Stimulated activated CD4-positive, alpha-beta T cell treated with anti-CD3 and anti-CD28 coated beads, TNF-alpha, amount 100 ng/mL, for 24 hours (primary cell): ENCODE measurements at regions not wholly inside any gene's neighbourhood (a gene's known extent, or its start where the extent isn't known, plus 50 kb on each side); places are given as distances from the start of the nearest gene placed in this dataset.
"Not testable (repeated sequence)": the region's sequence is repeated elsewhere in the genome, so short reads cannot be mapped to it uniquely, and the experiment has no call there.

Experiments used
- DNase-seq, 3 experiments: peaks; one replicate each; pipeline ENCODE4 v3.0.0-alpha.2; 2020; ENCODE audit warnings: low read depth in 3 of 3

GRCh38 chr17:6373599-6373998 lies 61.3 kb downstream of the AIPL1 start:
- DNase-seq = not testable (repeated sequence)

GRCh38 chr17:6366221-6366666 lies 68.7 kb downstream of the AIPL1 start:
- no peak for DNase-seq

- DNase-seq = no peak
These were observed 69.5 kb downstream of the AIPL1 start for GRCh38 chr17:6365200-6365943.

GRCh38 chr17:6361733-6362132 lies 73.2 kb downstream of the AIPL1 start:
- no peak for DNase-seq

- no peak for DNase-seq
These were observed 76.8 kb downstream of the AIPL1 start for GRCh38 chr17:6358131-6358530.

GRCh38 chr17:6356562-6356961 lies 78.4 kb downstream of the AIPL1 start:
- no peak for DNase-seq

GRCh38 chr17:6355196-6355595 lies 79.7 kb downstream of the AIPL1 start:
- no peak for DNase-seq

GRCh38 chr17:6352801-6353560 lies 81.9 kb downstream of the AIPL1 start:
- DNase-seq = no peak

GRCh38 chr17:6352016-6352415 lies 82.9 kb downstream of the AIPL1 start:
- DNase-seq = no peak

- no peak for DNase-seq
These were observed 84.1 kb downstream of the AIPL1 start for GRCh38 chr17:6350806-6351205.

- DNase-seq = no peak
These were observed 86.0 kb downstream of the AIPL1 start for GRCh38 chr17:6348891-6349290.

GRCh38 chr17:6347776-6348175 lies 87.1 kb downstream of the AIPL1 start:
- DNase-seq = no peak

GRCh38 chr17:6346986-6347385 lies 87.9 kb downstream of the AIPL1 start:
- no peak for DNase-seq

- DNase-seq = no peak
These were observed 88.7 kb downstream of the AIPL1 start for GRCh38 chr17:6346156-6346786.

- no peak for DNase-seq
These were observed 91.2 kb downstream of the AIPL1 start for GRCh38 chr17:6343736-6344135.

GRCh38 chr17:6343191-6343590 lies 91.7 kb downstream of the AIPL1 start:
- DNase-seq = no peak

- no peak for DNase-seq
These were observed 94.2 kb downstream of the AIPL1 start for GRCh38 chr17:6340708-6341107.

- no peak for DNase-seq
These were observed 100.5 kb downstream of the AIPL1 start for GRCh38 chr17:6334386-6334785.

GRCh38 chr17:6330936-6331335 lies 104.0 kb downstream of the AIPL1 start:
- DNase-seq = no peak

- DNase-seq = no peak
These were observed 106.6 kb downstream of the AIPL1 start for GRCh38 chr17:6328279-6328678.

GRCh38 chr17:6327007-6327406 lies 107.9 kb downstream of the AIPL1 start:
- peak in 1 of 3 experiments; percentile 1 for DNase-seq

GRCh38 chr17:6326483-6326882 lies 108.4 kb downstream of the AIPL1 start:
- no peak for DNase-seq

GRCh38 chr17:6325741-6326140 lies 109.2 kb downstream of the AIPL1 start:
- DNase-seq = no peak
